Right atrium auricular region (tissue), 2 donors: ENCODE measurements at regions not wholly inside any gene's neighbourhood (a gene's known extent, or its start where the extent isn't known, plus 50 kb on each side); places are given as distances from the start of the nearest gene placed in this dataset.

Source experiments
- DNase-seq: peaks from one replicate; pipeline ENCODE4 v3.0.0-alpha.2; 2019; ENCODE audit warnings: low spot score
- H3K27ac ChIP-seq, 2 donors: fragments of 200-600 bp; sonication (generic); 1 replicate in 1 of 2; 2 replicates in 1 of 2; pipeline ENCODE4 v1.5.1; 2016 to 2019
- H3K27me3 ChIP-seq, 2 donors: fragments of 200-600 bp; sonication (generic); one replicate each; pipeline versions ENCODE4 v1.5.1 to v1.6.0; 2017 to 2019
- H3K36me3 ChIP-seq: fragments of 200-600 bp; sonication (generic); one replicate; pipeline ENCODE4 v1.5.1; 2016
- H3K4me1 ChIP-seq, 2 donors: fragments of 200-600 bp; sonication (generic); one replicate each; pipeline versions ENCODE4 v1.5.1 to v1.6.0; 2017 to 2019
- H3K4me3 ChIP-seq, 2 donors: fragments of 200-600 bp; sonication (generic); 1 replicate in 1 of 2; 2 replicates in 1 of 2; pipeline ENCODE4 v1.5.1; 2017 to 2019; ENCODE audit warnings: mild to moderate bottlenecking in 1 of 2, moderate library complexity in 1 of 2
- H3K9me3 ChIP-seq, 2 donors: fragments of 200-600 bp; sonication (generic); one replicate each; pipeline ENCODE4 v1.5.1; 2019
- CTCF ChIP-seq, 2 donors: fragments of 200-600 bp; sonication (generic); IDR thresholded peaks; one replicate each; pipeline ENCODE4 v1.5.1; 2019; ENCODE audit warnings: antibody characterized with exemption in 2 of 2

- Histone ChIP-seq H3K4me1 (no peaks in the 10 kb centered on the region), H3K27me3 (no peaks in the 10 kb centered on the region), H3K4me3 (no peak overlapping the region), H3K9me3 (no peaks in the 10 kb centered on the region), H3K27ac (no peak overlapping the region), H3K36me3 (no peaks in the 10 kb centered on the region)
- DNase-seq: no peak
- TF ChIP-seq CTCF (IDR thresholded peaks at IDR 0.05): no peak
Observed at GRCh38 chr5:126098330-126099017, 324.7 kb upstream of the GRAMD2B start.

GRCh38 chr5:126099077-126099476 is 324.1 kb upstream of the GRAMD2B start:
- Histone ChIP-seq H3K4me1 (no peaks in the 10 kb centered on the region), H3K27ac (no peak overlapping the region), H3K27me3 (no peaks in the 10 kb centered on the region), H3K36me3 (no peaks in the 10 kb centered on the region), H3K4me3 (no peak overlapping the region), H3K9me3 (no peaks in the 10 kb centered on the region)
- no peak for TF ChIP-seq CTCF (IDR thresholded peaks at IDR 0.05)
- no peak for DNase-seq

GRCh38 chr5:126100767-126101166 is 322.4 kb upstream of the GRAMD2B start:
- TF ChIP-seq CTCF (IDR thresholded peaks at IDR 0.05): peak in 1 of 2 donors; percentile 38
- Histone ChIP-seq H3K36me3 (no peaks in the 10 kb centered on the region), H3K4me1 (no peaks in the 10 kb centered on the region), H3K9me3 (no peaks in the 10 kb centered on the region), H3K27me3 (no peaks in the 10 kb centered on the region), H3K27ac (no peak overlapping the region), H3K4me3 (no peak overlapping the region)
- DNase-seq: no peak

- DNase-seq: no peak
- Histone ChIP-seq H3K27ac (no peak overlapping the region), H3K4me1 (no peaks in the 10 kb centered on the region), H3K4me3 (no peak overlapping the region), H3K36me3 (no peaks in the 10 kb centered on the region), H3K27me3 (no peaks in the 10 kb centered on the region), H3K9me3 (no peaks in the 10 kb centered on the region)
- no peak for TF ChIP-seq CTCF (IDR thresholded peaks at IDR 0.05)
Observed at GRCh38 chr5:126101901-126102300, 321.3 kb upstream of the GRAMD2B start.

GRCh38 chr5:126103050-126103449 is 320.2 kb upstream of the GRAMD2B start:
- no peak for TF ChIP-seq CTCF (IDR thresholded peaks at IDR 0.05)
- no peaks in the 10 kb centered on the region for H3K4me1 ChIP-seq
- no peaks in the 10 kb centered on the region for H3K36me3 ChIP-seq
- DNase-seq: no peak
- no peaks in the 10 kb centered on the region for H3K27me3 ChIP-seq
- H3K9me3 ChIP-seq: no peaks in the 10 kb centered on the region
- H3K27ac ChIP-seq: no peak overlapping the region
- no peak overlapping the region for H3K4me3 ChIP-seq

- Histone ChIP-seq H3K4me3 (no peak overlapping the region), H3K27ac (no peak overlapping the region), H3K4me1 (no peaks in the 10 kb centered on the region), H3K36me3 (no peaks in the 10 kb centered on the region), H3K9me3 (no peaks in the 10 kb centered on the region), H3K27me3 (no peaks in the 10 kb centered on the region)
- TF ChIP-seq CTCF (IDR thresholded peaks at IDR 0.05): no peak
- DNase-seq: no peak
Observed at GRCh38 chr5:126103868-126104267, 319.3 kb upstream of the GRAMD2B start.
